ENCODE measurements at regions not wholly inside any gene's neighbourhood (a gene's known extent, or its start where the extent isn't known, plus 50 kb on each side); places are given as distances from the start of the nearest gene placed in this dataset.
A peak's percentile ranks its signal among the peaks of the same experiment; 100 is the strongest.

DNA sequence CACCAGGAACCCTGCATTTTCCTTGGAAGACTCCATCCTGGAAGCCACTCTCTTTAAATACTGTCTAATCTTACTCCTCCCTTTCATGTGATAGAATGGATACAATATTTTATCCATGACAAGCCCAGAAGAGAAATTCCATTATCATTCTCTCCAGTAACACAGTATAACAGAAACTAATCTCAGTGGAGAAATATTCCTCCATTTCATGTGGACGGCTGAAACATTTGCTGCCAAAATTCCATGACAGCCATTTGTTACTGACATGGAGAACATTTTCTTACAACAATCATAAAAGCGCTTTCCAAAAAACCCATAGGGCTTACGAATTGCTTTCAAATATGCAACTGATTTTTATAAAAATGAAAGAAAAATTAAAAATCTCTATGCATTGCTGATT is 392.8 kb upstream of the KLF6 start:
- Histone ChIP-seq H3K36me3 (no peaks in the 10 kb centered on the region), H3K4me1 (no peaks in the 10 kb centered on the region), H3K9me3 (no peaks in the 10 kb centered on the region), H3K4me3 (no peak overlapping the region), H3K27me3 (no peaks in the 10 kb centered on the region), H3K27ac (no peak overlapping the region)
- no peak for DNase-seq (ENCODE audit: low spot score)
- no peak for TF ChIP-seq CTCF (IDR thresholded peaks at IDR 0.05)

DNA sequence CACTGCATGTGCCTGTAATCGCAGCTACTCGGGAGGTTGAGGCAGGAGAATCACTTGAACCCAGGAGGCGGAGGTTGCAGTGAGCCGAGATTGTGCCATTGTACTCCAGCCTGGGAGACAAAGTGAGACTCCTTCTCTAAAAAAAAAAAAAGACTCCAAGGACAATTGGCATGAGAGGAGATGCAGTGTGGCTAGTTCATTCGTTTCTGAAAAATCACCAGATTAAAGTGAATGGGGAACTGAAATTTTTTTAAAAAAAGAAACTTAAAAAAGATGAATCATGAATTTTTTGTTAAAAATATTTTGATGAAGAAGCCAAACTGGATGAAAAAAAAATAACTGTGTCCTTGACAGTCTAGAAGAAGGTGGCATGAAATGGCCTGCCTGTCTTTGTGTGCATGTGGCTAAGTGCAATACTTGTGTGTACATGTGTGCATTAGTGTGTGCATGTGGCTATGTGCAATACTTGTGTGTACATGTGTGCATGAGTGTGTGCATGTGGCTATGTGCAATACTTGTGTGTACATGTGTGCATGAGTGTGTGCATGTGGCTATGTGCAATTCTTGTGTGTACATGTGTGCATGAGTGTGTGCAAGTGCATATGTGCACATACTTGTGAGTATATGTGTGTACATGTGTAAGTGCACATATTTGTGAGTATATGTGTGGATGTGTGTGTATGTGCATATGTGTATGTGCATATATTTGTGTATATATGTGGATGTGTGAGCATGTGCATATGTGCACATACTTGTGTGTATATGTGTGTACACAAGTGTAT is 391.7 kb upstream of the KLF6 start:
- H3K36me3 ChIP-seq: no peaks in the 10 kb centered on the region
- H3K4me1 ChIP-seq: no peaks in the 10 kb centered on the region
- no peak for TF ChIP-seq CTCF (IDR thresholded peaks at IDR 0.05)
- no peak for DNase-seq (ENCODE audit: low spot score)
- H3K4me3 ChIP-seq: no peak overlapping the region
- H3K27me3 ChIP-seq: no peaks in the 10 kb centered on the region
- H3K9me3 ChIP-seq: peaks cover 0 to 6% of the 10 kb centered on the region in 2 donors
- H3K27ac ChIP-seq: no peak overlapping the region

DNA sequence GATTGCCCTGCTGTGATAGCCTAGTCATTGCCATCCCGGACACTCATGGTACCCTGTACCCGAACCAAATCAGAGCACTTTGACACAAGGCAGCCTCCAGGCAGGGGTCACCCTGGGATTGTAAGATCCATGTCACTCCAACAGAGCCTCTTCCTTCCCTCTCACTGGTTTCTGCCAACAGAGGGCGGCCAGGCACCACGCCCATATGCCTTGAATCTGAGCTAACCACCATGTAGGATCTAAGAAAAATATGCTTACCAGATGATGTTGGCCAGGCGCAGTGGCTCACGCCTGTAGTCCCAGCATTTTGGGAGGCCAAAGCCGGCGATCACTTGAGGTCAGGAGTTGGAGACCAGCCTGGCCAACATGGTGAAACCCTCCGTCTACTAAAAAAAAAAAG is 389.2 kb upstream of the KLF6 start:
- no peak for DNase-seq (ENCODE audit: low spot score)
- peak in 1 of 2 donors; percentile 20 for TF ChIP-seq CTCF (IDR thresholded peaks at IDR 0.05)
- Histone ChIP-seq H3K27ac (no peak overlapping the region), H3K4me1 (no peaks in the 10 kb centered on the region), H3K36me3 (no peaks in the 10 kb centered on the region), H3K9me3 (peaks cover 0 to 7% of the 10 kb centered on the region in 2 donors), H3K4me3 (no peak overlapping the region), H3K27me3 (no peaks in the 10 kb centered on the region)

DNA sequence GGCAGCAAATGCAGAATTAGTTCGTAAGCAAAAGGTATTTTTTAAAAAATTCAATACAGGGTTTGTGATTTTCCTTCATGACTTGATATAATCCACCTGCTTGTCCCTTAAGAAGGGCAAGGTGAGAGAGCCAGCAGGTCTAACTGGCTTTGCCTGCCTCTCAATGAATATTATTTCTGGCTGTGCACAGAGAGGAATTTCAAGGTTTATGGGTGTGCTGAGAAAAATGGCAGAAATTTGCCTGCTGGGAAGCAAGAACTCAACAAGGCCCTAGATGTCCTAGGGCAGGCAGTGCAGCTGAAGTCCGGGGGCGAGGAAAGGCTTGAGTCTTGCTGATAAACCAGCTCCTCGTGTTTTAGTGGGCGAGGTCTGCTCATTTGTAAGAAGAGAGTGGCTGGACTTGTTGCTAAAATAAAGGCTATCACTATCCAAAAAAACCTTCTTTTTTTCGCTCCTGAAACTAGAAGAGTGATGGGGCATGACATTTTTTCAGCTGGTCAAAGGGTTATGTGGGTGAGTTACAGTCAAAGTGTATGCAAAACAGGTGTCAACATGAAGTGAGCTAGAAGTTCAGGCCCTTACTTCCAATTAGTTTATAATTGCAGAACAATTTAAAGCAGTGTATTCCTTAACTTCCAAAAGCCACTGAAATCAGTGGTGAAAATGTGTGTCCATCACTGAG is 385.8 kb upstream of the KLF6 start:
- Histone ChIP-seq H3K9me3 (peaks cover 0 to 7% of the 10 kb centered on the region in 2 donors), H3K36me3 (no peaks in the 10 kb centered on the region), H3K4me1 (no peaks in the 10 kb centered on the region), H3K27ac (no peak overlapping the region), H3K27me3 (no peaks in the 10 kb centered on the region), H3K4me3 (no peak overlapping the region)
- no peak for TF ChIP-seq CTCF (IDR thresholded peaks at IDR 0.05)
- DNase-seq (ENCODE audit: low spot score): no peak

GRCh38 chr10:4170181-4170580 is 385.2 kb upstream of the KLF6 start:
- H3K27ac ChIP-seq: no peak overlapping the region
- TF ChIP-seq CTCF (IDR thresholded peaks at IDR 0.05): no peak
- H3K9me3 ChIP-seq: peaks cover 0 to 7% of the 10 kb centered on the region in 2 donors
- H3K27me3 ChIP-seq: no peaks in the 10 kb centered on the region
- no peak for DNase-seq (ENCODE audit: low spot score)
- no peak overlapping the region for H3K4me3 ChIP-seq
- no peaks in the 10 kb centered on the region for H3K36me3 ChIP-seq
- H3K4me1 ChIP-seq: no peaks in the 10 kb centered on the region

All from right atrium auricular region (tissue), 2 donors.